HG03066 (cell line): ENCODE measurements at regions not wholly inside any gene's neighbourhood (a gene's known extent, or its start where the extent isn't known, plus 50 kb on each side); places are given as distances from the start of the nearest gene placed in this dataset.
"Not testable (repeated sequence)": the region's sequence is repeated elsewhere in the genome, so short reads cannot be mapped to it uniquely, and the experiment has no call there.

Experiments used
- ATAC-seq: cut with Tn5 transposase; IDR thresholded peaks from one replicate; pipeline ENCODE4 v1.9.1; 2021; ENCODE audit warnings: low read depth; ENCODE audit not compliant: unreplicated experiment

DNA sequence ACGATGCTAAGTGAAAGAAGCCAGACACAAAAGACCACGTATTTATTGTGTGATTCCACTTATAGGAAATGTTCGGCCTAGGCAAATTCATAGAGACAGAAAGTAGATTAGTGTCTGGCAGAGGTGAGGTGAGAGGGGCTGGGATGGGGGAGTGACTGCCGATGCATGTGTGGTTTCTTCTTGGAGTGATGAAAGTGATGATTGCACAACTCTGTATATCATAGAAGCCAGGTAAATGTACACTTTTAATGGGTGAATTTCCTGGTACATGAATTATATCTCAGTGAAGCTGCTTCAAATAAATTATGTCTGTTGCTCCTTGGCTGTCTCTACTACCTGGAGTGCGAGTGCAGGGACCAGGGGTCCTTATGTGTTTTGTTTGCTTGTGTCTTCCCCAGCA lies 76.2 kb upstream of the PTCH1 start:
- no peak for ATAC-seq

DNA sequence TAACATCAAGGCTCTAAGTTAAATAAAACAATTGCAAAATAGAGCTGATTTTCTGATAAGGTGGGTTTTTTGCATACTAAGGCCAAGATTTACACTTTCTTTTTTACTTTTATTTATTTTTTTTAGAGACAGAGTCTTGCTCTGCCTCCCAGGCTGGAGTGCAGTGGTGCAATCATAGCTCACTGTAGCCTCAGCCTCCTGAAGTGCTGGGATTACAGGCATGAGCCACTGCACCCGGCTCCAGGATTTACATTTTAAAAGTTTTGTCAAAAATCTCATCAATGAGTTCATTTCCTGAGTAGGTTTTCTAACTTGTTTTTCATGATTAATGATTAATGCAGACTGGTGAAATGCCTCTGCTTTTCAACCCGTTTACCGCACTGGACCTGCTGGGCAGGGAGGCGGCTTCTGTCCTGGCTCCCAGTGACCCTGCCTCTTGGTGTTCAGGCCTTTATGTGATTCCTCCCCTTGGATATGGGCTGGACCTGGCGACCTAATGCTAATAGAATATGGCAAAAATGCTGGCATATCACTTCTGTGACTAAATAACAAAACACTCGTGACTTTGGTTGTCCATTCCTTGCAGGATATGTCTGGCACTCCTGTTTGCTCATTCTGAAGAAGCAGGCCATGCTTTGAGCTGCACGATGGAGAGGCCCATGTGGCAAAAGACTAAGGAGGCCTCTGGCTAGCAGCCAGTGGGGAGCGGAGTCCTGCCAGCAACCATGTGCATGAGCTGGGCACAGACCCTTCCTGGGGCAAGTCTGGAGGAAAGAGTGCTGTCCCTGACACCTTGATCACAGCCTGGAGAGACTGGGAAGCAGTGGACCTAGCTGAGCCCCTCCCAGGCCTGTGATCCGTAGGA lies 72.2 kb upstream of the PTCH1 start:
- no peak for ATAC-seq

DNA sequence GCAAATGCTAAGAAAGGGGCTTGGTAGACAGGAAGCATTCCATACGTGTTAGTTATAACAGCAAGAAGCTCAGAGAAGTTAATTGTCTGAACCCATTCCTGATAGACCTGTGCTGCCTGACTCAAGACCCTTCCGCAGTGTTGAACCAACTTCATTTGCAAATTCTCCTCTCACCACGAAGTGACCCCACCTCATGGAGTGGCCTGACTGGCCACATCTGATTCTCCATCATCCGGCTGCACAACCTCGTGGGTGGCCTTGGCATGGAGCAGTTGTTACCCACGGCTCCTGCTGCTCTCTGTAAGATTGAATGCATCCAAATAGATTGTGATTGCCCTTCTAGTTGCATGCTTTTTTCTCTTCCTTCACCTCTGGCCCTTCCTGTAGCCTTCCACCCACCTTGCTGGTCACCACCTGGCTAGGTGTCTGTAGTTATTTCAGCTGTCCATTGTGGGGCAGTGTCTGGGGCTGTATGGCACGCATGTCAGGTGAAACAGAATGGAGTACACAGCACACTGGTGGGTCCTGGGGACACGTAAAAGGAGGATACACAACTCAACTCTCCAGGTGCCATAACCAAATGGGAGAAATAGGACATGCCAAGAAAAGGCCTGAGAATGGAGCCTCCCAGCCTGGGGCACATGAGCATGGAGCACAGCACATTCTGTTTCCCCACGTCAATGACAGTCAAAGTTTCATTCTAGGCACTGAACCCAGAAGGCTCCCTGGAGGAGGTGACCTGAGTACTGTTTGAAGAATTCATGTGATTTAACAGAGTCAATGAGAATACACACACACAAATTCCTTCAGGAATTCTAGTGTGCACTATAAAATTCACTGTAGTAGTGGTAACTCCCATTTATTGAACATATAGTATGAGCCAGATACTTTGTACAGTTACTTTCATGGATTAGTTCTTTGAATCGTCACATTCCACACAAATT lies 70.5 kb upstream of the PTCH1 start:
- no peak for ATAC-seq

DNA sequence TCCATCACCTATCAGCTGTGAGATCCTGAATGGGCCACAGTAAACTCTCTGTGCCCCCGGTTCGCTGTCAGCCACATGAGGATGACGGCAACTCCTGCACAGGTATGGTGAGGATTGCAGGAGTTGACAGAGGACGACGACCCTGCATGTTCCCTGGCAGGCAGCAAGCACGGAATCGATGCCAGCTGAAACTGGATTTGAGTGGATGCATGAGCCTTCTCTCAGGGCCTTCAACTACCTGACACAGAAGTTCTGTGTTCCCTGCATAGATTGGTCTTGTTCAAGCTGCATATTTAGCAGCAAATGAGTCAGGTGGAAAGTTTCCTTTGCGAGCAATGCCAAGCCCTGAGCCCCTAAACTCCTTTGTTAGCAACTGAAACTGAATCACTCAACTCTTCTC lies 69.6 kb upstream of the PTCH1 start:
- ATAC-seq: no peak

DNA sequence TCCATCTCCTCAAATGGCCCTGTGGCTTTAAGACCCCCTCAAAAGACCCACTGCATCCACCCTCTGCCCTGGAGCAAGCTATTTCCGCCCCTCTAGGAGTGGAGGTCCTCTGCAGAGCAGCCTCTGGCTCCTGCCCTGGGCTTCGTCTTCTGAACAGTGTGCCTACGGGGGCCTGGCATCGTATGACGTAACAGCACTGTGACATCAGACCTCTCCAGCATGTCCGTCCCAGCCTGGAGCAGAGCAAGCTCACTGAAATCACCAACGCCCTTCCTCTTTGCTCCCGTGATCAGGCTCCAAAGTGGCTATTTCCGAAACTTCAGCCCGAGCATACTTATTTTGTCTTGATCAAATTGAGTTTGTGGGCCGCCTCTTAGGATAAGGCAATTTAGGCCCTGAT lies 69.1 kb upstream of the PTCH1 start:
- no peak for ATAC-seq

DNA sequence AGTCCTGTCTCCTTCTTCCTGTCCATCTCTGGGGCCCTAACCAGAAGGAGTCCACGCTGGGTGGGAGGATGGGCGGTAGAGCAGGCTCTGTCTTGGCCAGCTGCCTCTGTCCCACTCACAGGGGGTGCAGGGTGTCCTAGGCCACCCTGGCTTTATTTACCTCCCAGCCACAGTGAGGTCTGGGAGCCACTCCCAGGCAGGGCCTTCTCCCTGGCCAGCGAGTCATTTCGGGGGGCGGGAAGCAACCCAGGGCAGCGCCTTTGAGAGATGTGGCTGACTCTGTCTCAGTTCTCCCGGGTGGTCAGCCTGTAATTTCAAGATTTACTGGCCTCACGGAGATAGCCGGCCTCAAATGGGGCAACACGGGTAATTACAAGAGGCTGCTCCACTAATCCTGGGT lies 67.4 kb upstream of the PTCH1 start:
- ATAC-seq: no peak

DNA sequence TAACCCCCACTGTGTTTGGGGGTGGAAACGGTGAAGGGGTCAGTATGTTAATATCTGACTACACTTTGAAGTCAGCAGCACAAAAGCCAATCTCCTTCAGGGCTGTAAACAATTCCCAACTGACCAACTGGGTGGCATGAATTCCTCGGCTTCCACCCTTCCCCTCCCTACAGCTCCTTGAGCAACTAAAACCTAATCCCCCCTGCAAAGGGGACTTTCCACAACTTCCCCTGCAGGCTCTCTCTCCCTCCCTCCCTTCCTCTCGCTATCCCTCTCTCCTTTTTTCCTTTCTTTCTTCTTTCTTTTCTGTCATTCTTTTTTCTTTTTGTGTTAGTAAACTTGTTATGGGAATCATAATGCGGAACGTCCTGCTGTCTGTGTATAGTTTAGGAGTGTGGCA lies 65.1 kb upstream of the PTCH1 start:
- no peak for ATAC-seq

DNA sequence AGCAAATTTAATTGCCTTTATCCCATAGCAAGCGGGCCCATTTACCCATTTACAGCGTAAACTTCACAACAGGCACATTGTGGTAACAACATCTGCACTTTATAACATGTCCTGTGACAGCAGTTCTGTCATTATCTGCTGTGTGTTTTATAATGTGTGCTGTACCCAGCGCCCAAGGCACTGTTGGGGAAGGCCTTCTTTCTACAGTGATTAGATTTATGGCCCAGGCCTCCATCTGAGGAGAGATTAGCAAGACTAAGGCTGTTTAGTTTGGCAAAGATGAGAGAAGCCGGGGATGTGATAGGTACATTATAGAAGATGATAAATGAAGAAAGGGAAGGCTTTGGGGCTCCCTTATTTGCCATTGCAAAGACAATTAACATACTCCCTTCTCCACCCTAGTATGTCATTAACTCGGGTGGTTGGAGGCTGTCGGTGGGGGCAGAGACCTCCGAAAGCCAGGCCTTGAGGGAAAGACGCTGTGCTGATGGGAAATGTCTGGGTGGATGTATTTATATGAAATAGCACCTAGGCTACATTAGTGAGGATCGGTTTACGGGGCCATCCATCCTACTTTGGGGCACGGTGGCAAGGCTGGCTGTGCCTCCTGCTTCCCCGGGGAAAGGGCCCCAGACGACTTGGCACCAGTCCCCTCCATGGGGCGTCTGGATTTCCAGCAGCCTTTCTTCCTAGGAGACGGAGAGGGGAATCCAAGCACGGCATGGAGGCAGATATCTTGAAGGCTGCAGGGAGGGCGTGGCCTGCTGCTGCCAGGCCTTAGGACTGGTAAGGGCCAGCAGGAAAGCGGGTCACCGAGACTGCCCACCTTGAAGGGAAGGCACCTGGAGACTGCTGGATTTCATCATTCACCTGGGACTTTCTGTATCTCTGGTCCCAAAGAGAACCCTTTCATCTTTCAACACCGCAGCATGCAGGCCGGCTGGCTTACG lies 64.3 kb upstream of the PTCH1 start:
- no peak for ATAC-seq

DNA sequence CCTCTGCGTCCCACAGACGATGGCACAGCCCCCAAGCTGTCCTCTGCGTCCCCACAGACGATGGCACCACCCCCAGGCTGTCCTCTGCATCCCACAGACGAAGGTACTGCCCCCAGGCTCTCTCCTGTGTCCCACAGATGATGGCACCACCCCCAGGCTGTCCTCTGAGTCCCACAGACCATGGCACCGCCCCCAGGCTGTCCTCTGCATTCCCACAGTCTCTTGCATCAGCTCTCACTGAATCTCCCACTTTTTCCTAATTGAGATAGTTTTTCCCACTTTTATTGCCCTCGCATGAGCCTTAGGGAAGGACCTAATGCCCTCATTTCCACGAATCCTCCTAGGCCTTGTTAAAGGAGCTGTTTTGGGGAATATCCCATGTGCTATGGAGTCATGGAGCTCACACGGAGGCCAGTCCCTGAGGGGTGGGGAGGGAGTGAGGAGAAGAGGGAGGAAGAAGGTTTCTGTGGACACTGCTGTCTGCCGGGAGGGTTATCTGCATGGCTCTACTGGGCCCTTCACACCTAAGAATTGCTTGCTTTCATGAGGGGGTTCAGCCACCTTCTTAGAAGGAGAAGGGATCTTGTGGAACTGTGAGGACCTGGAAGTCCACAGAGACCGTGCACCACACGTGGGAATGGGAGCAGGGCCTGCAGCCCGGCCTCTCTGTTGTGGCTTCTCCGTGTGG lies 58.2 kb upstream of the PTCH1 start:
- no peak for ATAC-seq

DNA sequence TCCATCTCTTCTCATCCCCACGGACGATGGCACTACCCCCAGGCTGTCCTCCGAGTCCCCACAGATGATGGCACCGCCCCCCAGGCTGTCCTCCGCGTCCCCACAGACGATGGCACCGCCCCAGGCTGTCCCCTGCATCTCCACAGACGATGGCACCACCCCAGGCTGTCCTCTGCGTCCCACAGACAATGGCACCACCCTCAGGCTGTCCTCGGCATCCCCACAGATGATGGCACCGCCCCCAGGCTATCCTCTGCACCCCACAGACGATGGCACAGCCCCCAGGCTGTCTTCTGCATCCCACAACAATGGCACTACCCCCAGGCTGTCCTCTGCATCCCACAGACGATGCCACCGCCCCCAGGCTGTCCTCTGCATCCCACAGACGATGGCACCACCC lies 57.4 kb upstream of the PTCH1 start:
- ATAC-seq: no peak

DNA sequence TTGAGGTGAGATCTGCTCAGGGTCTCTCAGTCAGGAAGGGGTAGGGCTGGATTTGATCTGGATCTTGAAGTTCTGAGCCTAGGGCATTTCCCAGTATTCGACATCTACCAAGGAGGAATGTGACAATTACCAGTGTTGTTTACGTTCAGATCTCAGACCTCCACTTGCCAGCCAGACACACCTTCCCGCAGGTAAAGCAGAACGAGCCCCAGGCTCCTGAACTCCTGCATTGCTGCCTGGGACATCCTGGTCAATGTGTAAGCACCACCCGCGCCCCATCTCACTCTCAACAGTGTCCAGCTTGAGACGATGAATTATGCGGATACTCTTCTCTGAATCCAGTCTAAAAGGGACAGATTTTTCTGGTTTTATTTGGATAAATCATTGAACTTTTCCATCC lies 56.7 kb upstream of the PTCH1 start:
- no peak for ATAC-seq

DNA sequence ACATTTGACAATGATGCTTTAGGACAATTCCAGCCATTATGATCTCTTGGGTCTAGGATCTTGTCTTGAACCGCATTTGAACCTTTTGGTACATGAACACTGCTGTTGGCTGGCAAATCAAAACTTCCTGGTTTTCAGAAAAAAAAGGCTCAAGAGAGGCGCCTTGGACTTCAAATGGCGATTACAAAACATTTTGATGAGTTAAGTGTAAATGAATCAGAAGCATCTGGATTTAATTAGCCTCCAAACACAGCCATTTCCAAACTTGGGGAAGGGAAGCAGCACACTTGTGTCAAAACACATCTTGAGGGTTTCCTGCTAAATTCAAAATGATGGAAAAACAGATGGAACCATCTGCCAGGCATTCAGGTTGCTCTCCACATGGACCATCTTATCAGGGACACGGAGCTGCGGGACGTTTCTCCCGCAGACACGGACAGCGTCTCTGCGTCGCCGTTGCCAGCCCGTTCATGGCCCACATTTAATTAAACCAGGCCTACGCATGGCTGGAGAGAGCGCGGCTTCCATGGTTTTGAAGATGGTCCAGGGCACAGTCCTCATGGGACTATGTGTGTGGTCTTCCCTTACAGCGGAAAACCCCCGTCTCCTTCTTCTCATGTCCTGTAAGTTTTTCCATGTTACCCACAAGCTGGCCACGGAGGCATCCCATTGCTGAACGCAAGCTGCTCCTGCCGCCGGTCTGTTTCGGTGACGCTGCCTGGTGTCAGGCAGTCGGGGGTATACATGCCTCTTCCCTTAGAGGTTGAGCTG lies 55.8 kb upstream of the PTCH1 start:
- no peak for ATAC-seq

DNA sequence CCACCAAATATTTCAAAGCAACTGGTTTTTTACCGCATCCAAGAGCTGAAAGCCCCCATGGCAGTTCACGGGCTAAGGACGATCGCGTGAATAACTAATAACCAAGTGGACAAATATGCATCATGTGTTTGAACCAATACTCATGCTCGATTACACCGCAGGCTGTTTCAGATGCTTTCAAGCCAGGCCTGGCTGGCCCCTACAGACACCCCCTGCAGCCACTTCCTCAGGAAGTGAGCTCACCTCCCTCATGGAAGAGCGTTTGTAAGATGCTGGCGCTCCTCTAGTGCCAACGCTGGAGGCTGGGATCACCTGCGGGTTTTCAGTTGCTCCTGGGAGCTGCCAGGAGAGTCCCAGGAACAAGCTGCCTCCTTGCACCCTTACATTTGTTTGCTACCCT lies 53.9 kb upstream of the PTCH1 start:
- ATAC-seq: no peak

DNA sequence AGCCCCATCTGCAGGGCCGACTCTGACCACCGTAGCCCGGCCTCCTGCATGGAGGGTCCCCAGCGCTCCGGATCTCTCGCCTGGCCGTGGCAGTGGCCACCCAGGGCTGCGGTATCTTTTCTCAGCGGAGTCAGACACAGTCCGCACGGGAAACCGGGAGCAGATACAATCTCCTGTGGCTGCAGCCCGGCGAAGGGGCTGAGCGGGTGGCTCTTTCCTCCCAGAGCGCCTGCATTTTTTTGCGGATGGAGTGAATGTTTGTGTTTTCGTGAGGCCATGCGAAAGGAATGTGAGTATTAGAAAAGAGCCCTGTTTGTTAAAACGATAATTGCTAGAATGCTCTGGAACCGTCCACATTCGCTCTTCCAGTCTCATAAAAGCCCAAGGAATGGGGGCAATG lies 53.4 kb upstream of the PTCH1 start:
- ATAC-seq: no peak

DNA sequence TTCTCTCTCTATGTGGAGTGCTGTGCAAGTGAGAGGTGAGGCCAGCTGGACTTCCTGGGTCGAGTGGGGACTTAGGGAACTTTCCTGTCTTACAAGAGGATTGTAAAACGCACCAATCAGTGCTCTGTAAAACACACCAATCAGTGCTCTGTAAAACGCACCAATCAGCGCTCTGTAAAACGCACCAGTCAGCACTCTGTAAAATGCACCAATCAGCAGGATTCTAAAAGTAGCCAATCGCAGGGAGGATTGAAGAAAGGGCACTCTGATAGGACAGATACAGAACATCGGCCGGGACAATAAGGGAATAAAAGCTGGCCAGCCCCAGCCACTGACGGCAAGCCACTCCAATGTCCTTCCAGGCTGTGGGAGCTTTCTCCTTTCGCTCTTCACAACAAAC lies 52.0 kb upstream of the PTCH1 start:
- not testable (repeated sequence) for ATAC-seq
